Parathyroid adenoma (tissue), 2 donors: ENCODE measurements at regions not wholly inside any gene's neighbourhood (a gene's known extent, or its start where the extent isn't known, plus 50 kb on each side); places are given as distances from the start of the nearest gene placed in this dataset.

Experiments
- H2AFZ ChIP-seq: fragments of 300-600 bp; sonication (generic); one replicate; pipeline ENCODE4 v1.7.0; 2017; ENCODE audit warnings: antibody characterized with exemption, mild to moderate bottlenecking
- H3K27ac ChIP-seq: fragments of 300-600 bp; sonication (generic); one replicate; pipeline ENCODE4 v1.7.0; 2017
- H3K27me3 ChIP-seq: fragments of 300-600 bp; sonication (generic); one replicate; pipeline ENCODE4 v1.7.0; 2017; ENCODE audit warnings: low read length; ENCODE audit not compliant: control insufficient read depth, insufficient read depth
- H3K36me3 ChIP-seq: fragments of 300-600 bp; sonication (generic); one replicate; pipeline ENCODE4 v1.7.0; 2017; ENCODE audit warnings: low read length; ENCODE audit not compliant: control insufficient read depth, insufficient read depth
- H3K4me1 ChIP-seq: fragments of 300-600 bp; sonication (generic); one replicate; pipeline ENCODE4 v1.7.0; 2017; ENCODE audit warnings: control low read depth
- H3K4me2 ChIP-seq: fragments of 300-600 bp; sonication (generic); one replicate; pipeline ENCODE4 v1.7.0; 2017; ENCODE audit warnings: low read length
- H3K4me3 ChIP-seq: fragments of 300-600 bp; sonication (generic); one replicate; pipeline ENCODE4 v1.7.0; 2017; ENCODE audit warnings: low read depth, low read length
- H3K79me2 ChIP-seq: fragments of 300-600 bp; sonication (generic); one replicate; pipeline ENCODE4 v1.7.0; 2017; ENCODE audit warnings: control low read depth
- H3K9ac ChIP-seq: fragments of 300-600 bp; sonication (generic); one replicate; pipeline ENCODE4 v1.7.0; 2017; ENCODE audit warnings: mild to moderate bottlenecking
- H3K9me3 ChIP-seq: fragments of 300-600 bp; sonication (generic); one replicate; pipeline ENCODE4 v1.7.0; 2017; ENCODE audit warnings: low read length; ENCODE audit not compliant: control insufficient read depth
- CTCF ChIP-seq: fragments of 300-600 bp; sonication (generic); IDR thresholded peaks from one replicate; pipeline ENCODE4 v1.7.0; 2017; ENCODE audit warnings: antibody characterized with exemption, mild to moderate bottlenecking
- donor health status: primary hyperparathyroidism.

- H3K27me3 ChIP-seq = no peaks in the 10 kb centered on the region
- H3K36me3 ChIP-seq = no peaks in the 10 kb centered on the region
- no peaks in the 10 kb centered on the region for H3K9me3 ChIP-seq
- H3K4me3 ChIP-seq = no peak overlapping the region
- no peaks in the 10 kb centered on the region for H3K4me1 ChIP-seq
- H3K27ac ChIP-seq = no peak overlapping the region
- H2AFZ ChIP-seq = no peak overlapping the region
- TF ChIP-seq CTCF = no peak
- H3K9ac ChIP-seq = no peak overlapping the region
- H3K79me2 ChIP-seq = no peaks in the 10 kb centered on the region
- H3K4me2 ChIP-seq = no peak overlapping the region
Observed at GRCh38 chr6:8906699-8907098, 471.4 kb upstream of the SLC35B3 start.

DNA sequence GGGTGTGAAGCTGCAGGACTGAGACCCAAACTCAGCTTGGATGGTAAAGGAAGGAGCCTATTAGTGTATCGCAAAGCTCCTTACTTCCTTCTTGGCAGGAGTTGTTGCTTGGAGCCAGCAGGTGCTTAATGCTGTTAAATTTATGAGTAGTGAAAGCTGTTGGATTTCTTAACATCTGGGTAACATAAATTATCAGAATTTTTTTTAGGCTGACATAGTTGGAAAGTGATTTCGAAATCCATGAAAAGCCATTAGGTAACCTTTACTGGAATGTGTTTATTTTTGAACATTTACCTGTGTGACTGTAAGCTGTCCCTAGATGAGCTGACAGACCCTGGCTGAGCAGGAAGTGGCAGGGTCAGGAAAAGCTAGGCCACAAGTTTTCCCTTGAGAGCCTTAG, 470.4 kb upstream of the SLC35B3 start:
- H3K4me1 ChIP-seq = no peaks in the 10 kb centered on the region
- no peak overlapping the region for H3K27ac ChIP-seq
- no peak overlapping the region for H3K9ac ChIP-seq
- H3K79me2 ChIP-seq = no peaks in the 10 kb centered on the region
- no peak overlapping the region for H2AFZ ChIP-seq
- H3K4me3 ChIP-seq = no peak overlapping the region
- H3K36me3 ChIP-seq = no peaks in the 10 kb centered on the region
- no peaks in the 10 kb centered on the region for H3K27me3 ChIP-seq
- no peaks in the 10 kb centered on the region for H3K9me3 ChIP-seq
- TF ChIP-seq CTCF = no peak
- no peak overlapping the region for H3K4me2 ChIP-seq

DNA sequence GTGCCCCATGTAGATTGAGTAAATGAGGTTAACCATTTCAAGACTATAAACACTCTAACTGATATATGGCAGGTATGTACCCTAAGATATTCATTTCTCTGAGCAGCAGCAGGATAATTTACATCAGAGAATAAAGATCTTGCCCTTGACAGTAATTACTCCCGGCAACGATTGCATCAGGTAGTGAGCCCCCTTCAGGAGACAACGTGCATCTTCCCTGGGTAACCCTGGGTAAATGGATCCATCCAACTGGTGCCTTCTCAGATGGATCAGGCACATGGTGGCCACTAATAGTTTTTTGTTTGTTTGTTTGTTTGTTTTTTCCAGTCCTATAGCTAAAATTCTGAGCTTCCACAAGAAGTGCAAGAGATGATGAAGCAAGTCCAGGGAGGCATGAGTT, 469.4 kb upstream of the SLC35B3 start:
- H2AFZ ChIP-seq = no peak overlapping the region
- no peaks in the 10 kb centered on the region for H3K9me3 ChIP-seq
- no peaks in the 10 kb centered on the region for H3K4me1 ChIP-seq
- H3K79me2 ChIP-seq = no peaks in the 10 kb centered on the region
- H3K27ac ChIP-seq = no peak overlapping the region
- H3K36me3 ChIP-seq = no peaks in the 10 kb centered on the region
- H3K4me3 ChIP-seq = no peak overlapping the region
- H3K4me2 ChIP-seq = no peak overlapping the region
- no peak overlapping the region for H3K9ac ChIP-seq
- H3K27me3 ChIP-seq = no peaks in the 10 kb centered on the region
- no peak for TF ChIP-seq CTCF

GRCh38 chr6:8900056-8900455, 464.7 kb upstream of the SLC35B3 start:
- Histone ChIP-seq H3K4me2 (no peak overlapping the region), H3K4me1 (no peaks in the 10 kb centered on the region), H3K9ac (no peak overlapping the region), H3K36me3 (no peaks in the 10 kb centered on the region), H3K9me3 (no peaks in the 10 kb centered on the region), H3K27ac (no peak overlapping the region), H3K79me2 (no peaks in the 10 kb centered on the region), H3K4me3 (no peak overlapping the region), H2AFZ (no peak overlapping the region), H3K27me3 (no peaks in the 10 kb centered on the region)
- no peak for TF ChIP-seq CTCF

GRCh38 chr6:8889514-8889913, 454.2 kb upstream of the SLC35B3 start:
- Histone ChIP-seq H3K4me2 (no peak overlapping the region), H2AFZ (no peak overlapping the region), H3K4me3 (no peak overlapping the region), H3K27me3 (no peaks in the 10 kb centered on the region), H3K79me2 (no peaks in the 10 kb centered on the region), H3K4me1 (peaks cover 6% of the 10 kb centered on the region), H3K36me3 (no peaks in the 10 kb centered on the region), H3K9ac (no peak overlapping the region), H3K27ac (no peak overlapping the region), H3K9me3 (no peaks in the 10 kb centered on the region)
- TF ChIP-seq CTCF = no peak
